GM12878 (cell line): ENCODE measurements at regions not wholly inside any gene's neighbourhood (a gene's known extent, or its start where the extent isn't known, plus 50 kb on each side); places are given as distances from the start of the nearest gene placed in this dataset.

ENCODE experiments used
- ATAC-seq: fragments of 200-7000 bp; cut with Tn5 transposase; 3 replicates; pipeline ENCODE4 v1.9.1; 2020; ENCODE audit warnings: mild to moderate bottlenecking, moderate library complexity
- BruUV-seq: library from RNA; stranded (reverse); fragments of 400-500 nt; replicated peaks from 2 replicates; lab custom pipeline; 2021; lab: Mats Ljungman, UMichigan
- CTCF ChIA-PET: fragments of 300-600 bp; sonication (Branson Sonifier 250); formaldehyde crosslinking; extraction: SDS; loops from one replicate; lab custom pipeline; 2021; ENCODE audit warnings: inconsistent platforms; lab: Yijun Ruan, JAX
- POLR2A ChIA-PET: fragments of 350-600 bp; formaldehyde crosslinking; extraction: SDS; loops from one replicate; lab custom pipeline; 2021; ENCODE audit warnings: inconsistent platforms; lab: Charles Lee
- RAD21 ChIA-PET: fragments of 300-600 bp; sonication (Branson Sonifier 250); formaldehyde crosslinking; loops from one replicate; lab custom pipeline; 2023; ENCODE audit warnings: antibody characterized with exemption; ENCODE audit not compliant: unreplicated experiment; lab: Charles Lee
- SMC1A ChIA-PET: fragments of 300-600 bp; sonication (Branson Sonifier 250); formaldehyde crosslinking; loops from one replicate; lab custom pipeline; 2023; ENCODE audit not compliant: unreplicated experiment, uncharacterized antibody; lab: Charles Lee
- DNase-seq: peaks from one replicate; pipeline ENCODE4 v3.0.0-alpha.2; 2011; ENCODE audit warnings: low read depth, low spot score
- FAIRE-seq: peaks from 3 replicates; lab custom pipeline; 2011; peaks lifted over from hg19 to GRCh38; lab: Jason Lieb, UNC
- H2AFZ ChIP-seq: 2 replicates; pipeline ENCODE4 v1.6.0; 2011; ENCODE audit warnings: low read depth, low read length, control low read depth; ENCODE audit not compliant: control insufficient read depth
- H3K27ac ChIP-seq: 2 replicates; pipeline ENCODE4 v1.5.1; 2011; ENCODE audit warnings: control low read depth; ENCODE audit not compliant: control insufficient read depth, insufficient read depth
- H3K27me3 ChIP-seq, 2 experiments: replicated peaks in 1 of 2; 2 replicates each; pipeline versions ENCODE4 v1.6.0 to v1.6.1; 2011; ENCODE audit warnings: low read length in 1 of 2; ENCODE audit not compliant: control insufficient read depth in 2 of 2, insufficient read depth in 2 of 2
- H3K36me3 ChIP-seq, 2 experiments: 2 replicates each; pipeline ENCODE4 v1.5.1; 2011; ENCODE audit warnings: low read length in 1 of 2; ENCODE audit not compliant: control insufficient read depth in 2 of 2, insufficient read depth in 2 of 2
- H3K4me1 ChIP-seq: 2 replicates; pipeline ENCODE4 v1.6.1; 2011; ENCODE audit warnings: mild to moderate bottlenecking, low read length, moderate library complexity, mixed read lengths; ENCODE audit not compliant: control insufficient read depth, insufficient read depth
- H3K4me2 ChIP-seq: 2 replicates; pipeline ENCODE4 v1.6.0; 2011; ENCODE audit warnings: control low read depth; ENCODE audit not compliant: control insufficient read depth, insufficient read depth
- H3K4me3 ChIP-seq: fragments of 200-600 bp; sonication (generic); 2 replicates; pipeline ENCODE4 v1.5.1; 2016
- H3K79me2 ChIP-seq: 2 replicates; pipeline ENCODE4 v1.6.0; 2011; ENCODE audit warnings: low read length; ENCODE audit not compliant: control insufficient read depth, insufficient read depth
- H3K9ac ChIP-seq: 2 replicates; pipeline ENCODE4 v1.8.0; 2011; ENCODE audit warnings: low read length, control low read depth, mixed read lengths; ENCODE audit not compliant: control insufficient read depth, insufficient read depth
- H3K9me3 ChIP-seq: replicated peaks from 3 replicates; pipeline ENCODE4 v1.5.1; 2011; ENCODE audit warnings: mild to moderate bottlenecking, low read length; ENCODE audit not compliant: control insufficient read depth, insufficient read depth
- H4K20me1 ChIP-seq: 2 replicates; pipeline ENCODE4 v1.6.0; 2011; ENCODE audit not compliant: control insufficient read depth, insufficient read depth
- CHD4 ChIP-seq: fragments of 200-600 bp; sonication (generic); IDR thresholded peaks from 2 replicates; pipeline ENCODE4 v1.6.1; 2016; ENCODE audit warnings: mild to moderate bottlenecking
- MTA3 ChIP-seq: IDR thresholded peaks from 2 replicates; pipeline ENCODE4 v1.6.1; 2012; ENCODE audit warnings: low read length, inconsistent platforms, borderline replicate concordance
- RAD51 ChIP-seq: fragments of 450-650 bp; IDR thresholded peaks from 2 replicates; pipeline ENCODE4 v1.6.1; 2016; ENCODE audit warnings: moderate library complexity, mild to moderate bottlenecking, inconsistent platforms
- ZNF207 ChIP-seq: fragments of 450-650 bp; IDR thresholded peaks from 2 replicates; pipeline ENCODE4 v1.6.1; 2014; ENCODE audit warnings: antibody characterized with exemption, mild to moderate bottlenecking, borderline replicate concordance
- WGBS: methylation state at CpG from one replicate; pipeline ENCODE4 v1.1.6; 2016; ENCODE audit warnings: low lambda C conversion rate; ENCODE audit not compliant: insufficient replicate concordance, insufficient coverage; ENCODE audit errors: missing lambda C conversion rate; 5-methylcytosine and 5-hydroxymethylcytosine counted together
- in situ Hi-C: fragments of 300-500 bp; cut with MboI; formaldehyde crosslinking; loops from 9 replicates; pipeline ENCODE4 v1.14.3; 2018; ENCODE audit warnings: mixed read lengths
- intact Hi-C: fragments of 100-400 bp; cut with micrococcal nuclease; formaldehyde crosslinking; loops from one replicate; pipeline ENCODE4 v1.14.2; 2022; ENCODE audit not compliant: unreplicated experiment
- TF ChIP-seq, protein P1 (sequence below): fragments of 450-650 bp; IDR thresholded peaks from 2 replicates; pipeline ENCODE4 v1.6.1; 2016; ENCODE audit warnings: mild to moderate bottlenecking, moderate library complexity, borderline replicate concordance

DNA sequence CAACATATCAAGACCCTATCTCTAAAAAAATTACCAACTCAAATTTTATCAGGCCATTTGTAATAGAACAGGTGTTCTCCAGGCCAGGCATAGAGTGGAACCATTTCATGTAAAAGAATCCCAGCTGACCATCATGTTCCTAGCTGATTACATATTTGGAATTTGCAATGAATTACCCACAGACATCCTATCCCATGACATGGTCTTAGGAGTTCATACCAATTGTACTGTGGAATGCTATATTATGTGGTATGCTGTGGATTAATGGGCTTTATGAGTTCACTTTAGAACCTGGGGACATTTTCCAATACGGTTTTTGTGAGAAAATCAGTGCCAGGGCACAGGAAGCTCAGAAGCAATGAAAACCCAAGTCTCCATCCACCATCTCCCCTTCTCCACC, 110.3 kb downstream of the ZNF281 start:
- ChIA-PET SMC1A (interaction anchor here (0.6 to 1.7 kb wide), 2 partner anchors 12 to 36 kb away, joined by 3 read pairs; no protein-coding TSS in a partner anchor), POLR2A (no interaction called here), RAD21 (no interaction called here), CTCF (interaction anchor here (1.9 kb wide), 1 partner anchor 8 kb away, joined by 7 read pairs; no protein-coding TSS in a partner anchor)
- BruUV-seq = no TSS peak
- ATAC-seq = no peak
- Histone ChIP-seq H3K4me3 (no peak overlapping the region), H3K27ac (no peak overlapping the region), H3K4me2 (no peak overlapping the region), H2AFZ (no peak overlapping the region), H3K36me3 (no peaks in the 10 kb centered on the region), H3K27me3 (peaks cover 0 to 4% of the 10 kb centered on the region in 2 experiments; a peak in 2 of 4 replicates), H3K4me1 (peaks cover 8% of the 10 kb centered on the region), H4K20me1 (no peaks in the 10 kb centered on the region), H3K9ac (no peak overlapping the region), H3K9me3 (no peaks in the 10 kb centered on the region), H3K79me2 (no peaks in the 10 kb centered on the region)
- WGBS = 91% methylated on average over 1 of the region's 1 CpG
- DNase-seq = no peak
- intact Hi-C loops = no loop called here
- in situ Hi-C loops = loop anchor here (25.0 kb wide), 1 partner anchor 612 kb away; no protein-coding TSS in a partner anchor
- no peak for FAIRE-seq
- TF ChIP-seq CHD4 (no peak), ZNF207 (no peak), MTA3 (no peak), RAD51 (no peak)
- TF ChIP-seq, protein P1, sequence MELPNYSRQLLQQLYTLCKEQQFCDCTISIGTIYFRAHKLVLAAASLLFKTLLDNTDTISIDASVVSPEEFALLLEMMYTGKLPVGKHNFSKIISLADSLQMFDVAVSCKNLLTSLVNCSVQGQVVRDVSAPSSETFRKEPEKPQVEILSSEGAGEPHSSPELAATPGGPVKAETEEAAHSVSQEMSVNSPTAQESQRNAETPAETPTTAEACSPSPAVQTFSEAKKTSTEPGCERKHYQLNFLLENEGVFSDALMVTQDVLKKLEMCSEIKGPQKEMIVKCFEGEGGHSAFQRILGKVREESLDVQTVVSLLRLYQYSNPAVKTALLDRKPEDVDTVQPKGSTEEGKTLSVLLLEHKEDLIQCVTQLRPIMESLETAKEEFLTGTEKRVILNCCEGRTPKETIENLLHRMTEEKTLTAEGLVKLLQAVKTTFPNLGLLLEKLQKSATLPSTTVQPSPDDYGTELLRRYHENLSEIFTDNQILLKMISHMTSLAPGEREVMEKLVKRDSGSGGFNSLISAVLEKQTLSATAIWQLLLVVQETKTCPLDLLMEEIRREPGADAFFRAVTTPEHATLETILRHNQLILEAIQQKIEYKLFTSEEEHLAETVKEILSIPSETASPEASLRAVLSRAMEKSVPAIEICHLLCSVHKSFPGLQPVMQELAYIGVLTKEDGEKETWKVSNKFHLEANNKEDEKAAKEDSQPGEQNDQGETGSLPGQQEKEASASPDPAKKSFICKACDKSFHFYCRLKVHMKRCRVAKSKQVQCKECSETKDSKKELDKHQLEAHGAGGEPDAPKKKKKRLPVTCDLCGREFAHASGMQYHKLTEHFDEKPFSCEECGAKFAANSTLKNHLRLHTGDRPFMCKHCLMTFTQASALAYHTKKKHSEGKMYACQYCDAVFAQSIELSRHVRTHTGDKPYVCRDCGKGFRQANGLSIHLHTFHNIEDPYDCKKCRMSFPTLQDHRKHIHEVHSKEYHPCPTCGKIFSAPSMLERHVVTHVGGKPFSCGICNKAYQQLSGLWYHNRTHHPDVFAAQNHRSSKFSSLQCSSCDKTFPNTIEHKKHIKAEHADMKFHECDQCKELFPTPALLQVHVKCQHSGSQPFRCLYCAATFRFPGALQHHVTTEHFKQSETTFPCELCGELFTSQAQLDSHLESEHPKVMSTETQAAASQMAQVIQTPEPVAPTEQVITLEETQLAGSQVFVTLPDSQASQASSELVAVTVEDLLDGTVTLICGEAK = no peak
